Tongue (tissue), 1 donor: ENCODE measurements at regions not wholly inside any gene's neighbourhood (a gene's known extent, or its start where the extent isn't known, plus 50 kb on each side); places are given as distances from the start of the nearest gene placed in this dataset.
A peak's percentile ranks its signal among the peaks of the same experiment; 100 is the strongest.
"Not testable (repeated sequence)": the region's sequence is repeated elsewhere in the genome, so short reads cannot be mapped to it uniquely, and the experiment has no call there.

Experiments
- DNase-seq: peaks from one replicate; pipeline ENCODE4 v3.0.0-alpha.2; 2015

- not testable (repeated sequence) for DNase-seq
Observed at GRCh38 chr18:38720181-38720580, 1154.6 kb upstream of the CELF4 start.

GRCh38 chr18:38718365-38718901 is 1152.8 kb upstream of the CELF4 start:
- DNase-seq: no peak

- no peak for DNase-seq
Observed at GRCh38 chr18:38709122-38709521, 1143.5 kb upstream of the CELF4 start.

GRCh38 chr18:38706373-38706772 is 1140.8 kb upstream of the CELF4 start:
- no peak for DNase-seq

GRCh38 chr18:38698088-38698487 is 1132.5 kb upstream of the CELF4 start:
- no peak for DNase-seq

GRCh38 chr18:38695559-38696280 is 1130.1 kb upstream of the CELF4 start:
- DNase-seq: no peak

GRCh38 chr18:38693104-38693503 is 1127.5 kb upstream of the CELF4 start:
- no peak for DNase-seq

- DNase-seq: no peak
Observed at GRCh38 chr18:38690626-38691025, 1125.0 kb upstream of the CELF4 start.

GRCh38 chr18:38688416-38688815 is 1122.8 kb upstream of the CELF4 start:
- DNase-seq: no peak

- DNase-seq: no peak
Observed at GRCh38 chr18:38670486-38670885, 1104.9 kb upstream of the CELF4 start.

GRCh38 chr18:38664929-38665328 is 1099.3 kb upstream of the CELF4 start:
- no peak for DNase-seq

- DNase-seq: no peak
Observed at GRCh38 chr18:38663682-38664081, 1098.1 kb upstream of the CELF4 start.

GRCh38 chr18:38663270-38663669 is 1097.7 kb upstream of the CELF4 start:
- no peak for DNase-seq

- DNase-seq: peak; percentile 47
Observed at GRCh38 chr18:38654946-38655345, 1089.3 kb upstream of the CELF4 start.

- no peak for DNase-seq
Observed at GRCh38 chr18:38651736-38652135, 1086.1 kb upstream of the CELF4 start.

- DNase-seq: no peak
Observed at GRCh38 chr18:38648179-38648578, 1082.6 kb upstream of the CELF4 start.

GRCh38 chr18:38646296-38646695 is 1080.7 kb upstream of the CELF4 start:
- DNase-seq: no peak

- peak; percentile 44 for DNase-seq
Observed at GRCh38 chr18:38644875-38645641, 1079.5 kb upstream of the CELF4 start.

GRCh38 chr18:38642711-38643110 is 1077.1 kb upstream of the CELF4 start:
- DNase-seq: no peak

- not testable (repeated sequence) for DNase-seq
Observed at GRCh38 chr18:38639700-38640099, 1074.1 kb upstream of the CELF4 start.

- no peak for DNase-seq
Observed at GRCh38 chr18:38635709-38636430, 1070.3 kb upstream of the CELF4 start.

GRCh38 chr18:38634117-38634516 is 1068.5 kb upstream of the CELF4 start:
- DNase-seq: no peak

- no peak for DNase-seq
Observed at GRCh38 chr18:38633333-38633732, 1067.7 kb upstream of the CELF4 start.
